ENCODE measurements at regions not wholly inside any gene's neighbourhood (a gene's known extent, or its start where the extent isn't known, plus 50 kb on each side); places are given as distances from the start of the nearest gene placed in this dataset.

GRCh38 chr3:76321614-76322013 is 536.3 kb upstream of the ZNF717 start:
- WGBS, 2 donors = 78 to 81% methylated on average over 4 of the region's 4 CpGs
- no peak for DNase-seq (ENCODE audit: low spot score in 2 of 2)
- H3K4me3 ChIP-seq (ENCODE audit: low read depth, poor library complexity, severe bottlenecking) = no peak overlapping the region
- TF ChIP-seq CTCF (IDR thresholded peaks at IDR 0.05) (no peak), POLR2A (IDR thresholded peaks at IDR 0.05) (no peak)
- intact Hi-C loops (cut with DNase I; ENCODE audit: low total_unique reads) = no loop called here

- WGBS, 2 donors = 72 to 79% methylated on average over 4 of the region's 4 CpGs
- no peak for DNase-seq (ENCODE audit: low spot score in 2 of 2)
- TF ChIP-seq POLR2A (IDR thresholded peaks at IDR 0.05) (no peak), CTCF (IDR thresholded peaks at IDR 0.05) (no peak)
- intact Hi-C loops (cut with DNase I; ENCODE audit: low total_unique reads) = no loop called here
- no peak overlapping the region for H3K4me3 ChIP-seq (ENCODE audit: low read depth, poor library complexity, severe bottlenecking)
Observed at GRCh38 chr3:76324101-76324500, 538.8 kb upstream of the ZNF717 start.

- 57 to 59% methylated on average over 2 of the region's 2 CpGs for WGBS, 2 donors
- no peak overlapping the region for H3K4me3 ChIP-seq (ENCODE audit: low read depth, poor library complexity, severe bottlenecking)
- intact Hi-C loops (cut with DNase I; ENCODE audit: low total_unique reads) = no loop called here
- DNase-seq (ENCODE audit: low spot score in 2 of 2) = no peak
- TF ChIP-seq CTCF (IDR thresholded peaks at IDR 0.05) (no peak), POLR2A (IDR thresholded peaks at IDR 0.05) (no peak)
Observed at GRCh38 chr3:76345878-76346277, 560.5 kb upstream of the ZNF717 start.

GRCh38 chr3:76346690-76347089 is 561.3 kb upstream of the ZNF717 start:
- intact Hi-C loops (cut with DNase I; ENCODE audit: low total_unique reads) = no loop called here
- WGBS, 2 donors = 75 to 80% methylated on average over 3 of the region's 3 CpGs
- TF ChIP-seq POLR2A (IDR thresholded peaks at IDR 0.05) (no peak), CTCF (IDR thresholded peaks at IDR 0.05) (no peak)
- DNase-seq (ENCODE audit: low spot score in 2 of 2) = no peak
- no peak overlapping the region for H3K4me3 ChIP-seq (ENCODE audit: low read depth, poor library complexity, severe bottlenecking)

- intact Hi-C loops (cut with DNase I; ENCODE audit: low total_unique reads) = no loop called here
- 89 to 90% methylated on average over 3 of the region's 3 CpGs for WGBS, 2 donors
Observed at GRCh38 chr3:76349715-76350480, 564.5 kb upstream of the ZNF717 start.

GRCh38 chr3:76352051-76352450 is 566.7 kb upstream of the ZNF717 start:
- DNase-seq (ENCODE audit: low spot score in 2 of 2) = no peak
- 55 to 59% methylated on average over 1 of the region's 1 CpG for WGBS, 2 donors
- no peak for TF ChIP-seq POLR2A (IDR thresholded peaks at IDR 0.05)
- no peak for TF ChIP-seq CTCF (IDR thresholded peaks at IDR 0.05)
- H3K4me3 ChIP-seq (ENCODE audit: low read depth, poor library complexity, severe bottlenecking) = no peak overlapping the region
- intact Hi-C loops (cut with DNase I; ENCODE audit: low total_unique reads) = no loop called here

More at GRCh38 chr3:76349715-76350480, 564.5 kb upstream of the ZNF717 start:
- no peak for DNase-seq (ENCODE audit: low spot score in 2 of 2)
- no peak overlapping the region for H3K4me3 ChIP-seq (ENCODE audit: low read depth, poor library complexity, severe bottlenecking)
- TF ChIP-seq POLR2A (IDR thresholded peaks at IDR 0.05) = no peak

Data from lower leg skin (tissue), 4 donors.